ENCODE measurements at regions not wholly inside any gene's neighbourhood (a gene's known extent, or its start where the extent isn't known, plus 50 kb on each side); places are given as distances from the start of the nearest gene placed in this dataset.
A peak's percentile ranks its signal among the peaks of the same experiment; 100 is the strongest.

DNA sequence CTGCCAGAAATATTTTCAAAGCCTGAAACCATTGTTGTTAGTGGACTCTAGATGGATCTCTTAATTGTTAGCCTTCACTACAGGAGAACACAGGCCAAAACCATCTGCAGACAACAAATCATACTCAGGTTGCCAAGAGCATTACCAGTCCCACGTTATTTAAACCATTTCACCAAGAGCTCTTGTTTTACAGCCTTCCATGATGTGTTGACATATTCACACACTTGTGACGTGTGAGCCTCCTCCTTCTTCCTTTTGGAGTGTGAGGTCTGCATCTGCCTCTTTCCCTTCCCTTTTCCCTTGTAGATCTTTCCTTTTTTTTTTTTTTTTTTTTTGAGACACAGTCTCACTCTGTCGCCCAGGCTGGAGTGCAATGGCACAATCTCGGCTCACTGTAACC is 279.0 kb downstream of the AUH start:
- DNase-seq (ENCODE audit: low read depth): peak; percentile 25
- TF ChIP-seq CTCF (conservative IDR thresholded peaks at IDR 0.05; ENCODE audit: low read length): no peak
- H3K4me3 ChIP-seq (ENCODE audit: low read length): no peak overlapping the region

GRCh38 chr9:91084896-91085516 is 276.7 kb downstream of the AUH start:
- DNase-seq (ENCODE audit: low read depth): no peak
- no peak overlapping the region for H3K4me3 ChIP-seq (ENCODE audit: low read length)
- no peak for TF ChIP-seq CTCF (conservative IDR thresholded peaks at IDR 0.05; ENCODE audit: low read length)

DNA sequence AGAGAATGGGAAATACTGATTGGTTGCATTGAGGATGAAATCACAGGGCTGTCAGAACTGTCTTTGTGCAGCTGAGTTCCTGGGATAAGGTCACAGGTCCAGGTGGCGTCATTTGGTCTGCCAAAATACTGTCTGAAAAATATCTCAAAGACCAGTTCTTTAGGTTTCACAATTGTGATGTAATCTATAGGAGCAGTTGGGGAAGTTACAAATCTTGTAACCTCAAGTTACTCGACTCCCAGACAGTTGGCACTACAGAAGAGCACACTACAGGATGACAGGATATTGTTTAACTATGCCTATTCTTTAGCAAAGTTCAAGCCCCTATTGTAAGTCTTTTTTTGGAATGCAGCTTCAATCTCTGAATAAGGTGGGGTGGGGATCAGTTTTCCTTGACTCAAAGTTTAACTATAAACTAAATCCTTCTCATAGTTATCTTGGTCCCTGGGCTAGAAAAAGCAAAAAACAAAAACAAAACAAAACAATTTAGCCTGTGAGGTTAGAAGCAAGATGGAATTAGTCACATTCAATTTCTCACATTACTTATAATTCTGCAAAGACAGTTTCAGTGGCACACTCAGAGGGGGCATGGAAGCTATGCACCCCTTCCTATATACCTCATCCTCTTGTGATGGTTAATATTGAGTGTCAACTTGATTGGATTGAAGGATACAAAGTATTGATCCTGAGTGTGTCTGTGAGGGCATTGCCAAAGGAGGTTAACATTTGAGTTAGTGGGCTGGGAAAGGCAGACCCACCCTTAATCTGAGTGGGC is 276.0 kb downstream of the AUH start:
- no peak for TF ChIP-seq CTCF (conservative IDR thresholded peaks at IDR 0.05; ENCODE audit: low read length)
- H3K4me3 ChIP-seq (ENCODE audit: low read length): no peak overlapping the region
- DNase-seq (ENCODE audit: low read depth): no peak

- no peak for DNase-seq (ENCODE audit: low read depth)
- no peak for TF ChIP-seq CTCF (conservative IDR thresholded peaks at IDR 0.05; ENCODE audit: low read length)
- H3K4me3 ChIP-seq (ENCODE audit: low read length): no peak overlapping the region
Observed at GRCh38 chr9:91086657-91087461, 274.9 kb downstream of the AUH start.

GRCh38 chr9:91087462-91087759 is 274.3 kb downstream of the AUH start:
- no peak for TF ChIP-seq CTCF (conservative IDR thresholded peaks at IDR 0.05; ENCODE audit: low read length)
- H3K4me3 ChIP-seq (ENCODE audit: low read length): no peak overlapping the region
- no peak for DNase-seq (ENCODE audit: low read depth)

GRCh38 chr9:91089405-91090129 is 272.2 kb downstream of the AUH start:
- TF ChIP-seq CTCF (conservative IDR thresholded peaks at IDR 0.05; ENCODE audit: low read length): peak; percentile 75
- H3K4me3 ChIP-seq (ENCODE audit: low read length): no peak overlapping the region

More at GRCh38 chr9:91089405-91090129, 272.2 kb downstream of the AUH start:
- peak; percentile 71 for DNase-seq (ENCODE audit: low read depth)
